K562 (cell line): ENCODE measurements at regions not wholly inside any gene's neighbourhood (a gene's known extent, or its start where the extent isn't known, plus 50 kb on each side); places are given as distances from the start of the nearest gene placed in this dataset.

Source experiments
- CHD2 ChIP-seq: IDR thresholded peaks from 2 replicates; pipeline ENCODE4 v1.6.1; 2011; ENCODE audit warnings: low read depth, low read length
- ZNF717 ChIP-seq: fragments of 250-450 bp; sonication (Bioruptor Pico); IDR thresholded peaks from 2 replicates; pipeline ENCODE4 v1.5.0; 2021
- TF ChIP-seq, protein P1 (sequence below): fragments of 450-650 bp; conservative IDR thresholded peaks from 2 replicates; pipeline ENCODE4 v1.6.1; 2016; ENCODE audit warnings: missing genetic modification characterization, low read depth, mild to moderate bottlenecking, missing compliant biosample characterization, moderate library complexity
- TF ChIP-seq, protein P2 (sequence below), 3 experiments: IDR thresholded peaks in 2 of 3; conservative IDR thresholded peaks in 1 of 3; 2 replicates each; pipeline ENCODE4 v1.5.1; 2011 to 2012; ENCODE audit warnings: low read length in 3 of 3, mild to moderate bottlenecking in 3 of 3, control low read depth in 2 of 3, improper control_type of control experiment in 1 of 3, inconsistent platforms in 1 of 3, low read depth in 1 of 3, mixed read lengths in 1 of 3, moderate library complexity in 1 of 3; ENCODE audit not compliant: insufficient read depth in 2 of 3

DNA sequence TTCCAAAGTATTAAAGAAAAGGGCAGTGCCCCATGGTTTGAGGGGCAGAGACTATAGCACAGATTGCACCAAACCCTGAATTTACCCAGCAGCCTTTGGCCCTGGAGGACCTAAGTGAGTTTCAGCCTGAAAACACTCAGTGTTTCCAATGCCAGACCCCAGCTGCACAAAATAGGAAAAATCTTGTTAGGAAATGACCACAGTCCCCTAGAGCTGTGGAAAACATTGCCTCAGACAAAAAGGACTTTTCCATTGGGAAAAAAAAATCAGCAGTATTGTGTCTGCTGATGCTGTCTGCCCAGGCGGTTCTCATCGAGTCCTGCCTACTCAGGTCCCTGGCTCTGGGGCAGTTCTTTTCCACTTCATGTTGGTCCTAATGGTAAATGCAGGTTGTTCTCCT, 121.7 kb upstream of the DLG1 start:
- TF ChIP-seq ZNF717 (CRISPR knock-in tag) (no peak), CHD2 (no peak)
- TF ChIP-seq, protein P1, sequence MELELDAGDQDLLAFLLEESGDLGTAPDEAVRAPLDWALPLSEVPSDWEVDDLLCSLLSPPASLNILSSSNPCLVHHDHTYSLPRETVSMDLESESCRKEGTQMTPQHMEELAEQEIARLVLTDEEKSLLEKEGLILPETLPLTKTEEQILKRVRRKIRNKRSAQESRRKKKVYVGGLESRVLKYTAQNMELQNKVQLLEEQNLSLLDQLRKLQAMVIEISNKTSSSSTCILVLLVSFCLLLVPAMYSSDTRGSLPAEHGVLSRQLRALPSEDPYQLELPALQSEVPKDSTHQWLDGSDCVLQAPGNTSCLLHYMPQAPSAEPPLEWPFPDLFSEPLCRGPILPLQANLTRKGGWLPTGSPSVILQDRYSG (tag): no peak
- TF ChIP-seq, protein P2, sequence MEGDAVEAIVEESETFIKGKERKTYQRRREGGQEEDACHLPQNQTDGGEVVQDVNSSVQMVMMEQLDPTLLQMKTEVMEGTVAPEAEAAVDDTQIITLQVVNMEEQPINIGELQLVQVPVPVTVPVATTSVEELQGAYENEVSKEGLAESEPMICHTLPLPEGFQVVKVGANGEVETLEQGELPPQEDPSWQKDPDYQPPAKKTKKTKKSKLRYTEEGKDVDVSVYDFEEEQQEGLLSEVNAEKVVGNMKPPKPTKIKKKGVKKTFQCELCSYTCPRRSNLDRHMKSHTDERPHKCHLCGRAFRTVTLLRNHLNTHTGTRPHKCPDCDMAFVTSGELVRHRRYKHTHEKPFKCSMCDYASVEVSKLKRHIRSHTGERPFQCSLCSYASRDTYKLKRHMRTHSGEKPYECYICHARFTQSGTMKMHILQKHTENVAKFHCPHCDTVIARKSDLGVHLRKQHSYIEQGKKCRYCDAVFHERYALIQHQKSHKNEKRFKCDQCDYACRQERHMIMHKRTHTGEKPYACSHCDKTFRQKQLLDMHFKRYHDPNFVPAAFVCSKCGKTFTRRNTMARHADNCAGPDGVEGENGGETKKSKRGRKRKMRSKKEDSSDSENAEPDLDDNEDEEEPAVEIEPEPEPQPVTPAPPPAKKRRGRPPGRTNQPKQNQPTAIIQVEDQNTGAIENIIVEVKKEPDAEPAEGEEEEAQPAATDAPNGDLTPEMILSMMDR (IDR thresholded peaks at IDR 0.05 in 2 of 3, conservative IDR thresholded peaks at IDR 0.05 in 1 of 3; ENCODE audit: insufficient read depth in 2 of 3, low read depth in 1 of 3, low read length in 3 of 3): no peak
